ENCODE measurements at regions not wholly inside any gene's neighbourhood (a gene's known extent, or its start where the extent isn't known, plus 50 kb on each side); places are given as distances from the start of the nearest gene placed in this dataset.

GRCh38 chrX:44470816-44471215 lies 71.8 kb downstream of the FUNDC1 start:
- TF ChIP-seq ZNF274 (IDR thresholded peaks at IDR 0.05; ENCODE audit: low read depth, low read length) = no peak
- TF ChIP-seq YY1 (IDR thresholded peaks at IDR 0.05; ENCODE audit: insufficient read depth, insufficient read length) = no peak
